DMS 273 (cell line): ENCODE measurements at regions not wholly inside any gene's neighbourhood (a gene's known extent, or its start where the extent isn't known, plus 50 kb on each side); places are given as distances from the start of the nearest gene placed in this dataset.

ENCODE experiments used
- DNase-seq: peaks from one replicate; lab custom pipeline; 2025; ENCODE audit not compliant: unreplicated experiment; lab: John Stamatoyannopoulos, UW

GRCh38 chr14:22079766-22080165 is 406.1 kb upstream of the OR4E1 start:
- no peak for DNase-seq

- no peak for DNase-seq
Measured at GRCh38 chr14:22073801-22074200, 400.2 kb upstream of the OR4E1 start.

DNA sequence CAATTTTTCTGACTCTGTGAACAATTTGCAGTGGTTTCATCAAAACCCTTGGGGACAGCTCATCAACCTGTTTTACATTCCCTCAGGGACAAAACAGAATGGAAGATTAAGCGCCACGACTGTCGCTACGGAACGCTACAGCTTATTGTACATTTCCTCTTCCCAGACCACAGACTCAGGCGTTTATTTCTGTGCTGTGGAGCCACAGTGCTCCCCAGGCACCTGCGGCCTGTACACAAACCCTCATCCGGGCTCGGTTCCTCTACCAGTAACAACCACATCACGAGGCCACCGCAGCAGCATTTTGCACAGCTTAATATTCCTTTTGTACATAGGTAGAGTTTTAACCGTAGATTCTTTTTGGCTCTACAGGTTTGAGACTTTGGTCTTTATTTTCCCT is 397.4 kb upstream of the OR4E1 start:
- no peak for DNase-seq

DNA sequence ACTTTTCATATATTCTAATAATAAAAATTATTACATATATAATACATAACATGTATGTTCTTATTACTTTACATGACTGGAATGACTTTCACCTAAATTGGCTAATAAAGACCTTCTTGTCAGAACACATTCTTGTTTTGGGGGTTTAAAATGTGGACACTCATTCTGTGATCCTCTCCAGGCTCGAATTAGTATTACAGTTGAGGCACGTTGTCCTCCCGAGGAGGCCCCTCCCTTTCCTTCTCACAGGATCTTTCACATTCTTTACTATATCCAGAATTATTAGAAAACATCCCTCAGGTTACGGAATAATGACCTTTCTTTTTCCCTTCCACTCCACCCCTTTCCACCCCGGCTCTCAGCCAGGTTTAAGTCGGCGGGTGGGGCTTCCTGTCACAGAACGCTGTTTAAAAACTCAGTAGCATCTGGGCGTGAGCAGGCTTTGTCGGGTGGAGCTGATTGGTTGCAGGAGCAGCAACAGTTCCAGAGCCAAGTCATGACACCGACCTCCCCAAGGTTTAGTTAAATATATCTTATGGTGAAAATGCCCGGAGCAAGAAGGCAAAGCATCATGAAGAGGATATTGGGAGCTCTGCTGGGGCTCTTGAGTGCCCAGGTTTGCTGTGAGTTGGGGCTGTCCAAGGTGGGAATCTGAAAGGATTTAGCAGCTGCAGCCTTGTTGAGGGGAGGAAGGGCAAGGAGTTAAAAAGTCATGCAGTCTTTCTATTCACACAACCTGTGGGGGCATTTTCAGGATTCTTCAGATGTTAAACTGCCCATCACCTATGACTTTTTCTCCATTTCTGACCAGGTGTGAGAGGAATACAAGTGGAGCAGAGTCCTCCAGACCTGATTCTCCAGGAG is 396.7 kb upstream of the OR4E1 start:
- no peak for DNase-seq

- no peak for DNase-seq
Measured at GRCh38 chr14:22065347-22065746, 391.7 kb upstream of the OR4E1 start.

DNA sequence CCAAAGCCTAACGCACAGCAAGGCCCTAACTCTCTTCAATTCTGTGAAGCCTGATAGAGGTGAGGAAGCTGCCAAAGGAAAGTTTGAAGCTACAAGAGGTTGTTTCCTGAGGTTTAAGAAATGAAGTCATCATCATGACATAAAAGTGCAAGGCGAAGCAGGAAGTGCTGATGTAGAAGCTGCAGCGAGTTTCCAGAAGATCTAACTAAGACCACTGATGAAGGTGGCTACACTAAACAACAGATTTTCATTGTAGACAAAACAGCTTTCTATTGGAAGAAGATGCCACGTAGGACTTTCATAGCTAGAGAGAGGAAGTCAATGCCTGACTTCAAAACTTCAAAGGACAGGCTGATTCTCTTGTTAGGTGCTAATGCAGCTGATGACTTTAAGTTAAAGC is 385.6 kb upstream of the OR4E1 start:
- DNase-seq: no peak

DNA sequence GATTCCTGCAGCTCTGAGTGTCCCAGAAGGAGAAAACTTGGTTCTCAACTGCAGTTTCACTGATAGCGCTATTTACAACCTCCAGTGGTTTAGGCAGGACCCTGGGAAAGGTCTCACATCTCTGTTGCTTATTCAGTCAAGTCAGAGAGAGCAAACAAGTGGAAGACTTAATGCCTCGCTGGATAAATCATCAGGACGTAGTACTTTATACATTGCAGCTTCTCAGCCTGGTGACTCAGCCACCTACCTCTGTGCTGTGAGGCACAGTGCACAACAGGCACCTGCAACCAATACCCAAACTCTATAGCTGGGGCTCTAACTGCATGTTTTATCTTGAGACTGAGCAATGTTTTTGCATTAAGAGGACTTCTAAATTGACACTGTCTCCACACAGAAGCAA is 379.2 kb upstream of the OR4E1 start:
- DNase-seq: no peak

GRCh38 chr14:22047115-22047514 is 373.5 kb upstream of the OR4E1 start:
- DNase-seq: peak; percentile 25

- DNase-seq: no peak
Measured at GRCh38 chr14:22046063-22046462, 372.4 kb upstream of the OR4E1 start.

DNA sequence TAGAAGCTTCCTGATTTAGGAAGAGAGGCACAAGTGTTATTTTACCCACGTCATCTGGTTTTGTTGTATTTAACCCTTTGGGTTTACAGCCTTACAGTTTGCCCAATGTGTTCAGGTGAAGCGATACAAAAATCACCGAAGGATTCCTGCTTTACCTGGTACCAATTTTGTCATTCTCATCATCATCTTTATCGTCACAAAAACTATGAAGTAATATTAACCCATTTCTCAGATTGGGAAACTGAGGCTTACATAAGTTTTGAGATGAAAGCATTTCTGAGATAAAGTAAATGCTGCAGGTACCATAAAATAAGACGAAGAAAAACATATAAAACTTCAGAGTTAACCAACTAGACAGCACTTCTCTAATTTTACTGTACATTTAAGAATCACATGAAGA is 370.6 kb upstream of the OR4E1 start:
- DNase-seq: no peak

- no peak for DNase-seq
Measured at GRCh38 chr14:22040781-22041125, 367.1 kb upstream of the OR4E1 start.

- DNase-seq: peak; percentile 11
Measured at GRCh38 chr14:22039938-22040780, 366.5 kb upstream of the OR4E1 start.

DNA sequence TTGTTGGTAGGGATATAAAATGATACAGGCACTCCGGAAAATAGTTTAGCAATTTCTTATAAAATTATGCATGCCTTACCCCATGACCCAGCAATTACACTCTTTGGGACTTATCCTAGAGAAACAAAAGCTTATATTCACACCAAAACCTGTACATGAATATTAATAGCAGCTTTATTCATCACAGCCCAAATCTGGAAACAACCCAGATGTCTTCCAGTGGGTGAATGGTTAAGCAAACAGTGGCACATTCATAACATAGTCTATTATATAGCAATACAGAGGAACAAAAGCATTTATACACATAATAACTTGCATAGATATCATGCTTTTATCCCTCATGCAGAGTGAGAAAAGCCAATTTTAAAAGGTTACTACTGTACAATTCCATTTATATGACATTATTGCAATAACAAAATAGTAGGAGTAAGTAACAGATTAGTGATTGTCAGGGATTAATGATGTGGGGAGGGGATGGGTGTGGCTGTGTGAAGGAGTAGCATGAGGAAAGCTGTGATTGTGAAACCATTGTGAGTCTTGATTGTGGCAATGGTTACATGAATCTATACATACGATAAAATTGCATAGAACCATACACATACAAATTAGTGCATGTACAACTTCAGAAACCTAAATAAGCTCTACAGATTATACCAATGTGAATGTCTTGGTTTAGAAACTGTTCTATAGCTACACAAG is 363.1 kb upstream of the OR4E1 start:
- no peak for DNase-seq

- DNase-seq: no peak
Measured at GRCh38 chr14:22026527-22026926, 352.9 kb upstream of the OR4E1 start.

- DNase-seq: no peak
Measured at GRCh38 chr14:22025879-22026278, 352.3 kb upstream of the OR4E1 start.

GRCh38 chr14:22024137-22024536 is 350.5 kb upstream of the OR4E1 start:
- DNase-seq: no peak

GRCh38 chr14:22018890-22019289 is 345.3 kb upstream of the OR4E1 start:
- DNase-seq: no peak

DNA sequence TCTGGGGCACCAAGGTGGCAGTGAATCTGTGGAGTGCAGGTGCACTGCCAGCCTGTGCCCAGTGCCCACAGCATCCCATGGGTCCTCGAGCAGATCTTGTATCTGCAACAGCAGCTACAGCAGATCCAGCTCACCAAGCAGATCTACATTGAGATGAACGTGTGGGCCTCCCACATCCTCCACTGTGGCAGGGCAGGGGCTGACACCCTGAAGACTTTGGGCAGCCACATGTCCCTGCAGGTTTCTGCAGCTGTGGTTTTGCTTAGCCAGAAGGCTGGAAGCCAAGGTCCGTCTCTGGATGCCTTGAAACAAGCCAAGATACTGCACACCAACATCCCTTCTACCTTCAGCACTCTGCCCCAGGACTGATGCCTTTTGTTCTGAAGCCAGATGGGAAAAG is 338.8 kb upstream of the OR4E1 start:
- no peak for DNase-seq

- DNase-seq: no peak
Measured at GRCh38 chr14:22011253-22011642, 337.6 kb upstream of the OR4E1 start.

DNA sequence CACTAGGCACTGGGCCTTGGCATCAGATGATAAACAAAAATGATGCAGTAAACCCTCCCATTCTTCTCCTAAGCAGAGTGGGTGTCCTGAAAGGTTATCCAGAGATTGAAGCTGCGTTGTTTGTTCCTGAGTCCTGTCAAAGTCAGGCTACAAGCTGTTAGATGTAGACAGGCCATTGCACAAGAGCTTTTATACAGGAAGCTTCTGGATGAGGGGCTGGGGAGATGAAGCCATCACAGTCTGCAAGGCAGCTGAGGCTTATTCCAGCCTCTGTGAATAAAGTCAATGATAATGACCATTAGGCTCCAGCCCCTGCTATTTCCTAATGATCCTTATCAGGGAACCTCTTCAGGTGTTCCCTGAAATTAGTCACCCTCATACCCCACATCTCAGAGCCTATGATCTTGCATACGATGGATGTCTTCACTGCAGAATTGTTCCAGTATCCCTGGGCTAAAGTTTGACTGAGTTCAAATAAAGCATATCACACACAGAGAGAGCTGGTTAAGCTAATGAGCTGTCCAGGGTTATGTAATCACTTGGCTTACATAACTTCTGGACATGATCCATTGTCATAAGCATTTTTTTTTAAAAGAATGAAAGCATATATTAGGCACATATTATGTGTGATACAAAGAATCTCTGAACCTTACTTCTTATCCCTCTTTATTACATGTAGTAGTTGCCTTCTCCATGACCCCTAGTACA is 337.1 kb upstream of the OR4E1 start:
- no peak for DNase-seq

DNA sequence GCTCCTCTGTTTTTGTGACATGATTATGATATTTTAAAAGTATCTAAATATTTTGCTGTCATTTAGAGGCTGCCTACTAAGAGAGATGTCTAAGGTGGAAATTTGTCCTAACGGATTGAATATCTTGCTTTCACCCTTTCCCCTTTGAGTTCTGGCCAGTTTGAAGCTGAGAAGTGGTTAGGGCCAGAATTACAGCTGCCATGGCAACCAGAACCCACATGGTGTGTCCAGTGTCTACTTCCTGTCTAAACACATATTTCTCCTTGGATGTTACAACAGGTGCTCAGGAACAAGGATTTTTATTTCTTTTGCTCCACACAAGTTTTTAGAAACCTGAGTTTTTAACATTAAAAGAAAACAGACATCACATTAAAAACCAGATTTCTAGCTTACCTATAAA is 335.1 kb upstream of the OR4E1 start:
- no peak for DNase-seq
